ENCODE measurements at regions not wholly inside any gene's neighbourhood (a gene's known extent, or its start where the extent isn't known, plus 50 kb on each side); places are given as distances from the start of the nearest gene placed in this dataset.

GRCh38 chr2:152858594-152859265 is 140.3 kb downstream of the ARL6IP6 start:
- in situ Hi-C loops (cut with MboI; ENCODE audit: low pct_unique_long_range_greater_than_20kb, low sequenced_read_pairs, unreplicated experiment) = no loop called here
- DNase-seq (ENCODE audit: low spot score) = no peak
- no peak for TF ChIP-seq CTCF (IDR thresholded peaks at IDR 0.05; ENCODE audit: extremely low read depth, insufficient read depth, missing control alignments)

GRCh38 chr2:152846697-152847470 is 128.5 kb downstream of the ARL6IP6 start:
- in situ Hi-C loops (cut with MboI; ENCODE audit: low pct_unique_long_range_greater_than_20kb, low sequenced_read_pairs, unreplicated experiment) = no loop called here

DNA sequence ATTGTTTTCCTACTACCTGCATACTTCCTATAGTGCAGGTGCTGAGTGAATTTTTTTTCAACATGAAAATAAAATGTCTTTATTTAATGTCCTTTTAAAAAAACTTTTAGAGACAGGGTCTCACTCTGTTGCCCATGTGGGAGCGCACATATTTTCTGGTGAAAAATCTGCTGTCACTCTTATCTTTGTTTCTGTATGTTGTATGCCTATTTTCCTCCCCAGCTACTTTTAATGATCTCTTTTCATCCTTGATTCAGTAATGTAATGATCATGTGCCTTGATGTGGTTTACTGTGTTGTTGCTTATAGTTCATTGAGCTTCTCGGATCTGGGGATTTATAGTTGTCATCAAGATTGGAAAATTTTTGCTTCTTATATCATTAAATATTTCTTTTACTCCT is 117.3 kb downstream of the ARL6IP6 start:
- no peak for DNase-seq (ENCODE audit: low spot score)
- no peak for TF ChIP-seq CTCF (IDR thresholded peaks at IDR 0.05; ENCODE audit: extremely low read depth, insufficient read depth, missing control alignments)
- in situ Hi-C loops (cut with MboI; ENCODE audit: low pct_unique_long_range_greater_than_20kb, low sequenced_read_pairs, unreplicated experiment) = no loop called here

More at GRCh38 chr2:152846697-152847470, 128.5 kb downstream of the ARL6IP6 start:
- TF ChIP-seq CTCF (IDR thresholded peaks at IDR 0.05; ENCODE audit: extremely low read depth, insufficient read depth, missing control alignments) = no peak
- no peak for DNase-seq (ENCODE audit: low spot score)

DNA sequence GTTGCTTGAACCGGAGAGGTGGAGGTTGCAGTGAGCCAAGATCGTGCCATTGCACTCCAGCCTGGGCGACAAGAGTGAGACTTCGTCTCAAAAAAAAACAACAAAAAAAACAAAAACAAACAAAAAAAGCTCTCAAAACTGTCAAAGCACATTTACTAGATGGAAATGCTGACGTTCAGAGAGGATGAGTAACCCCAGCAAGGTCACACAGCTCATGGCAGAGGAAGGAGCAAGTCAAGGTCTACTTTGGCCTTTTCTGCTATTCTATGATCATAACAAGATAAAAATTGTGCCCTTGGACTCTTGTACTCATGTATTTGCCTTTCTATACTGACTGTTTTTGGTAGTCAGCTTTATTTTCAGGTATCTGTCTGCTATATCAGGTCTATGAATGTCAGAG is 109.5 kb downstream of the ARL6IP6 start:
- in situ Hi-C loops (cut with MboI; ENCODE audit: low pct_unique_long_range_greater_than_20kb, low sequenced_read_pairs, unreplicated experiment) = no loop called here
- no peak for TF ChIP-seq CTCF (IDR thresholded peaks at IDR 0.05; ENCODE audit: extremely low read depth, insufficient read depth, missing control alignments)

DNA sequence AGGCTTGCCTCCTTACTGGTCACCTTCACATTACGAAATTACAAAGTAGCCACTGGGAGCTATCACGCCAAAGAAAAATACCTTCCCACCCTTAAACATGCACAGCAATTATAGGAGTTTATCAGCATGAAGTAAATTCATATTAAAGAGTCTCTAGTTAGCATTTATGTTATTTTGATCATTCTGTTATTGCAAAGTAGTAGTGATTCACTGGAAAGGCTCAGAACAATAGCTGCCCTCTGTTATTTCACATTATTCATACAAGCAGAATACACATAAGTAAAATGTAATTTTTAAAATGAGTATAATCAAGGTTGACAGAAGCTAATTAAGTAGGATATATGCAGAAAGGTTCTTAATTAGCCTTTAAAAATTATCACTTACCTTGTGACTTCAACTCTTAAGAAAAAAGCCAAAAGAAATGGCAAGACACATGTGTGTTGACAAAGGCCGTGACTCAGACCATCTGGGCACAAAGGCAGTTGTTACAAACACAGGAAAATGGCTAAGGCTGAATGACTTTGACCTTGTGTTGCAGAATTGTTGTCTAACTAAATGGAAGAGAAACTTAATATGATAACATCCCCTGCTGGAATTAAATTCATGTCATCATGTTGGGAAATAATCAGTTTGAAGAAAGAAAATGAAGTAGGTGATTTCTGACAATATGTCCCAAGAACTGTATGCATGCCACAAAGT is 108.3 kb downstream of the ARL6IP6 start:
- DNase-seq (ENCODE audit: low spot score) = no peak
- in situ Hi-C loops (cut with MboI; ENCODE audit: low pct_unique_long_range_greater_than_20kb, low sequenced_read_pairs, unreplicated experiment) = no loop called here
- TF ChIP-seq CTCF (IDR thresholded peaks at IDR 0.05; ENCODE audit: extremely low read depth, insufficient read depth, missing control alignments) = no peak

More for the DNA sequence above, 109.5 kb downstream of the ARL6IP6 start:
- DNase-seq (ENCODE audit: low spot score) = no peak

GRCh38 chr2:152825834-152826233 is 107.4 kb downstream of the ARL6IP6 start:
- TF ChIP-seq CTCF (IDR thresholded peaks at IDR 0.05; ENCODE audit: extremely low read depth, insufficient read depth, missing control alignments) = no peak
- DNase-seq (ENCODE audit: low spot score) = no peak
- in situ Hi-C loops (cut with MboI; ENCODE audit: low pct_unique_long_range_greater_than_20kb, low sequenced_read_pairs, unreplicated experiment) = no loop called here

All from GM13977 (cell line).